Inferior parietal cortex (tissue), 1 donor: ENCODE measurements at regions not wholly inside any gene's neighbourhood (a gene's known extent, or its start where the extent isn't known, plus 50 kb on each side); places are given as distances from the start of the nearest gene placed in this dataset.
A peak's percentile ranks its signal among the peaks of the same experiment; 100 is the strongest.

Experiments
- DNase-seq: peaks from one replicate; pipeline ENCODE4 v3.0.0-alpha.2; 2016; ENCODE audit errors: extremely low spot score

GRCh38 chr13:47829690-47830089, 171.4 kb downstream of the SUCLA2 start:
- DNase-seq = no peak

- no peak for DNase-seq
Measured at GRCh38 chr13:47826471-47826870, 174.6 kb downstream of the SUCLA2 start.

GRCh38 chr13:47822036-47822435, 179.0 kb downstream of the SUCLA2 start:
- DNase-seq = no peak

GRCh38 chr13:47816831-47817230, 184.2 kb downstream of the SUCLA2 start:
- no peak for DNase-seq

GRCh38 chr13:47813718-47814117, 187.4 kb downstream of the SUCLA2 start:
- DNase-seq = peak; percentile 18

GRCh38 chr13:47809411-47809810, 191.7 kb downstream of the SUCLA2 start:
- no peak for DNase-seq

- DNase-seq = no peak
Measured at GRCh38 chr13:47803131-47803530, 197.9 kb downstream of the SUCLA2 start.

GRCh38 chr13:47801555-47801954, 199.5 kb downstream of the SUCLA2 start:
- DNase-seq = no peak

- no peak for DNase-seq
Measured at GRCh38 chr13:47800593-47800992, 200.5 kb downstream of the SUCLA2 start.

- DNase-seq = no peak
Measured at GRCh38 chr13:47798906-47799305, 202.2 kb downstream of the SUCLA2 start.

- DNase-seq = no peak
Measured at GRCh38 chr13:47798194-47798593, 202.9 kb downstream of the SUCLA2 start.

- no peak for DNase-seq
Measured at GRCh38 chr13:47796816-47797215, 204.3 kb downstream of the SUCLA2 start.

- no peak for DNase-seq
Measured at GRCh38 chr13:47794963-47795362, 206.1 kb downstream of the SUCLA2 start.

- DNase-seq = no peak
Measured at GRCh38 chr13:47790755-47791154, 210.3 kb downstream of the SUCLA2 start.

- DNase-seq = no peak
Measured at GRCh38 chr13:47788844-47789243, 212.2 kb downstream of the SUCLA2 start.

GRCh38 chr13:47774671-47774994, 226.4 kb downstream of the SUCLA2 start:
- no peak for DNase-seq

- no peak for DNase-seq
Measured at GRCh38 chr13:47764817-47765216, 236.3 kb downstream of the SUCLA2 start.

- DNase-seq = no peak
Measured at GRCh38 chr13:47757466-47758080, 243.5 kb downstream of the SUCLA2 start.

GRCh38 chr13:47747901-47748300, 253.2 kb downstream of the SUCLA2 start:
- DNase-seq = no peak

GRCh38 chr13:47726394-47726793, 274.7 kb downstream of the SUCLA2 start:
- no peak for DNase-seq

- no peak for DNase-seq
Measured at GRCh38 chr13:47723898-47724297, 277.2 kb downstream of the SUCLA2 start.

GRCh38 chr13:47719164-47719563, 281.9 kb downstream of the SUCLA2 start:
- DNase-seq = no peak

- no peak for DNase-seq
Measured at GRCh38 chr13:47718556-47718955, 282.5 kb downstream of the SUCLA2 start.

- DNase-seq = no peak
Measured at GRCh38 chr13:47708386-47708785, 292.7 kb downstream of the SUCLA2 start.
